AG04450 (cell line): ENCODE measurements at regions not wholly inside any gene's neighbourhood (a gene's known extent, or its start where the extent isn't known, plus 50 kb on each side); places are given as distances from the start of the nearest gene placed in this dataset.

Experiments
- CTCF ChIA-PET: fragments of 300-600, 350-600 bp; formaldehyde crosslinking; extraction: SDS; loops from one replicate; lab custom pipeline; 2022; ENCODE audit warnings: antibody characterized with exemption, inconsistent platforms; lab: Charles Lee
- POLR2A ChIA-PET: fragments of 350-600 bp; formaldehyde crosslinking; extraction: SDS; loops from one replicate; lab custom pipeline; 2021; ENCODE audit warnings: antibody characterized with exemption, inconsistent platforms; lab: Yijun Ruan, JAX
- DNase-seq: peaks from one replicate; pipeline ENCODE4 v3.0.0-alpha.2; 2011; ENCODE audit warnings: low read depth, low spot score
- H3K27ac ChIP-seq: one replicate; pipeline ENCODE4 v1.5.1; 2012; ENCODE audit warnings: low read depth, low read length, control low read depth
- H3K27me3 ChIP-seq: one replicate; pipeline ENCODE4 v1.6.0; 2012; ENCODE audit warnings: low read length; ENCODE audit not compliant: control insufficient read depth, insufficient read depth
- H3K4me3 ChIP-seq: 2 replicates; pipeline ENCODE4 v1.5.1; 2011; ENCODE audit warnings: mild to moderate bottlenecking, low read depth, low read length, control low read depth
- H3K9me3 ChIP-seq: 2 replicates; pipeline ENCODE4 v1.5.1; 2012; ENCODE audit warnings: low read length; ENCODE audit not compliant: control insufficient read depth, insufficient read depth
- TF ChIP-seq, protein P1 (sequence below): IDR thresholded peaks from 2 replicates; pipeline ENCODE4 v1.5.1; 2011; ENCODE audit warnings: low read depth, low read length, control low read depth, inconsistent platforms

DNA sequence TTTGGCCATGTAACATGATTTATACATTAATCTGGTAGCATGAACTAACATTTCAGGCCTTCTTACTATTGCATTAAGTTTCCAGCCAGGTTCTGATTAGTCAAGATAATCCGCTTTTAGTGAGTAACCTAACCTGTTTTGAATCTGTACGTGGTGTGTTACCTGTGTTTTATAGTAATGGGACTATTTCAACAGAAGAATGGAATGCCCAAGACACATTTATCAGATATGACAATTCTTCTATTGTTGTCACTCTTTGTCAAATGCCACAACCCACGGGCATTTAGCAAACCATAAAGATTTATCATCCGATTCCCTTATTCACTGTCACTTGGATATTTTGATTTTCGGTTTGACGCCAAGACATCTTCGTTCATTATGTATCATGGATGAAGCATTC is 117.9 kb downstream of the ETAA1 start:
- H3K27me3 ChIP-seq, result no peaks in the 10 kb centered on the region
- ChIA-PET POLR2A (no interaction called here), CTCF (no interaction called here)
- TF ChIP-seq, protein P1, sequence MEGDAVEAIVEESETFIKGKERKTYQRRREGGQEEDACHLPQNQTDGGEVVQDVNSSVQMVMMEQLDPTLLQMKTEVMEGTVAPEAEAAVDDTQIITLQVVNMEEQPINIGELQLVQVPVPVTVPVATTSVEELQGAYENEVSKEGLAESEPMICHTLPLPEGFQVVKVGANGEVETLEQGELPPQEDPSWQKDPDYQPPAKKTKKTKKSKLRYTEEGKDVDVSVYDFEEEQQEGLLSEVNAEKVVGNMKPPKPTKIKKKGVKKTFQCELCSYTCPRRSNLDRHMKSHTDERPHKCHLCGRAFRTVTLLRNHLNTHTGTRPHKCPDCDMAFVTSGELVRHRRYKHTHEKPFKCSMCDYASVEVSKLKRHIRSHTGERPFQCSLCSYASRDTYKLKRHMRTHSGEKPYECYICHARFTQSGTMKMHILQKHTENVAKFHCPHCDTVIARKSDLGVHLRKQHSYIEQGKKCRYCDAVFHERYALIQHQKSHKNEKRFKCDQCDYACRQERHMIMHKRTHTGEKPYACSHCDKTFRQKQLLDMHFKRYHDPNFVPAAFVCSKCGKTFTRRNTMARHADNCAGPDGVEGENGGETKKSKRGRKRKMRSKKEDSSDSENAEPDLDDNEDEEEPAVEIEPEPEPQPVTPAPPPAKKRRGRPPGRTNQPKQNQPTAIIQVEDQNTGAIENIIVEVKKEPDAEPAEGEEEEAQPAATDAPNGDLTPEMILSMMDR, result no peak
- no peak overlapping the region for H3K27ac ChIP-seq
- H3K4me3 ChIP-seq, result no peak overlapping the region
- DNase-seq, result no peak
- no peaks in the 10 kb centered on the region for H3K9me3 ChIP-seq

DNA sequence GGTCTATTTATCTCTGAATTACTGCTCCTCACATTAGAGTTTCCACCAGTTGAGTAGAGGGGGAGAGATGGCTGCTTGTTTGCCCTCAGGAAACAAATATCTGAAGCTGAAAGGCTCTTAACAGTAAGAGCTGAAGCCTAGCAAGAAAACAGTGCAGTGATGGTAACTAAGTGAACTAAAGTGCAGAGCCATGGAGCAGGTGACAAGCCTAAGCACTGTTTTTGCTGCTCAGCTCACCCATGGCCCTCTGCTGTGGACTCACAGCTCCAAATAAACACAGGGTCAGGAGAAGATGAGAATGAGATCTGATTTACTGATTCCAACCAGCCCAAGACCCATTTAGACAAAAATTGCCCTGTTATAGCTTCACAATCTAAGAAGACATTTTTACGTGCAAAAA is 118.4 kb downstream of the ETAA1 start:
- TF ChIP-seq, protein P1, result no peak
- ChIA-PET CTCF (no interaction called here), POLR2A (no interaction called here)
- Histone ChIP-seq H3K27ac (no peak overlapping the region), H3K27me3 (no peaks in the 10 kb centered on the region), H3K9me3 (no peaks in the 10 kb centered on the region), H3K4me3 (no peak overlapping the region)
- no peak for DNase-seq

- Histone ChIP-seq H3K27me3 (no peaks in the 10 kb centered on the region), H3K9me3 (no peaks in the 10 kb centered on the region), H3K4me3 (no peak overlapping the region), H3K27ac (no peak overlapping the region)
- CTCF ChIA-PET, result no interaction called here
- TF ChIP-seq, protein P1, result no peak
- DNase-seq, result no peak
- POLR2A ChIA-PET, result no interaction called here
Observed at GRCh38 chr2:67516362-67516761, 119.2 kb downstream of the ETAA1 start.

- no peaks in the 10 kb centered on the region for H3K9me3 ChIP-seq
- peak; percentile 78 for DNase-seq
- TF ChIP-seq, protein P1, result no peak
- H3K27me3 ChIP-seq, result no peaks in the 10 kb centered on the region
- ChIA-PET CTCF (interaction anchor here (1.0 kb wide), 1 partner anchor 134 kb away, joined by 3 read pairs; no protein-coding TSS in a partner anchor), POLR2A (no interaction called here)
- H3K4me3 ChIP-seq, result no peak overlapping the region
- H3K27ac ChIP-seq, result no peak overlapping the region
Observed at GRCh38 chr2:67516899-67517530, 119.9 kb downstream of the ETAA1 start.

GRCh38 chr2:67522148-67522547 is 125.0 kb downstream of the ETAA1 start:
- ChIA-PET CTCF (interaction anchor here (1.6 kb wide), 1 partner anchor 128 kb away, joined by 3 read pairs; no protein-coding TSS in a partner anchor), POLR2A (no interaction called here)
- Histone ChIP-seq H3K9me3 (no peaks in the 10 kb centered on the region), H3K27me3 (no peaks in the 10 kb centered on the region), H3K4me3 (no peak overlapping the region), H3K27ac (no peak overlapping the region)
- no peak for DNase-seq
- TF ChIP-seq, protein P1, result no peak
